PC-3 (cell line): ENCODE measurements at regions not wholly inside any gene's neighbourhood (a gene's known extent, or its start where the extent isn't known, plus 50 kb on each side); places are given as distances from the start of the nearest gene placed in this dataset.
A peak's percentile ranks its signal among the peaks of the same experiment; 100 is the strongest.
"Not testable (repeated sequence)": the region's sequence is repeated elsewhere in the genome, so short reads cannot be mapped to it uniquely, and the experiment has no call there.

Experiments
- ATAC-seq: fragments of 200-7000 bp; cut with Tn5 transposase; 2 replicates; pipeline ENCODE4 v1.9.1; 2020; ENCODE audit warnings: mild to moderate bottlenecking, moderate library complexity
- BruUV-seq: library from RNA; stranded (reverse); fragments of 400-500 nt; replicated peaks from 2 replicates; lab custom pipeline; 2021; lab: Mats Ljungman, UMichigan
- CTCF ChIA-PET: fragments of 300-600 bp; sonication (Branson Sonifier 250); formaldehyde crosslinking; loops from one replicate; lab custom pipeline; 2022; ENCODE audit warnings: antibody characterized with exemption; lab: Charles Lee
- POLR2A ChIA-PET: fragments of 300-600 bp; sonication (Branson Sonifier 250); formaldehyde crosslinking; loops from one replicate; lab custom pipeline; 2022; ENCODE audit warnings: antibody characterized with exemption; ENCODE audit not compliant: unreplicated experiment; lab: Charles Lee
- DNase-seq: peaks from one replicate; pipeline ENCODE4 v3.0.0-alpha.2; 2015
- H2AFZ ChIP-seq: fragments of 300-600 bp; sonication (generic); 2 replicates; pipeline ENCODE4 v1.6.0; 2016; ENCODE audit warnings: antibody characterized with exemption, low read length
- H3F3A ChIP-seq: fragments of 300-600 bp; sonication (generic); one replicate; pipeline ENCODE4 v1.6.0; 2017; ENCODE audit warnings: antibody characterized with exemption, low read length, control low read depth, mild to moderate bottlenecking; ENCODE audit not compliant: unreplicated experiment
- H3K27ac ChIP-seq: fragments of 300-600 bp; sonication (generic); 2 replicates; pipeline ENCODE4 v1.5.1; 2016; ENCODE audit warnings: mild to moderate bottlenecking, low read length
- H3K27me3 ChIP-seq: fragments of 300-600 bp; sonication (generic); 2 replicates; pipeline ENCODE4 v1.6.1; 2016; ENCODE audit warnings: low read length, mixed read lengths
- H3K36me3 ChIP-seq: fragments of 300-600 bp; sonication (generic); 2 replicates; pipeline ENCODE4 v1.6.1; 2016; ENCODE audit warnings: low read depth, mixed run types, low read length, mixed read lengths
- H3K4me1 ChIP-seq: fragments of 300-600 bp; sonication (generic); 2 replicates; pipeline ENCODE4 v1.5.1; 2016; ENCODE audit warnings: low read length; ENCODE audit not compliant: insufficient read depth
- H3K4me2 ChIP-seq: fragments of 300-600 bp; sonication (generic); 2 replicates; pipeline ENCODE4 v1.6.0; 2016; ENCODE audit warnings: low read length
- H3K4me3 ChIP-seq: fragments of 300-600 bp; sonication (generic); 2 replicates; pipeline ENCODE4 v1.5.1; 2016; ENCODE audit warnings: mild to moderate bottlenecking, low read length, mixed read lengths
- H3K79me2 ChIP-seq: fragments of 300-600 bp; sonication (generic); 2 replicates; pipeline ENCODE4 v1.6.1; 2017; ENCODE audit warnings: low read length, mixed read lengths
- H3K9ac ChIP-seq: fragments of 300-600 bp; sonication (generic); 2 replicates; pipeline ENCODE4 v1.6.0; 2016; ENCODE audit warnings: mild to moderate bottlenecking, low read length
- H3K9me2 ChIP-seq: fragments of 300-600 bp; sonication (generic); replicated peaks from 2 replicates; pipeline ENCODE4 v1.6.1; 2016; ENCODE audit warnings: mixed run types, low read length, mixed read lengths
- H3K9me3 ChIP-seq: fragments of 300-600 bp; sonication (generic); 2 replicates; pipeline ENCODE4 v1.6.1; 2016; ENCODE audit warnings: low read length, mixed read lengths
- H4K20me1 ChIP-seq: fragments of 300-600 bp; sonication (generic); 2 replicates; pipeline ENCODE4 v1.6.1; 2016; ENCODE audit warnings: low read length, mixed read lengths
- EZH2 ChIP-seq: fragments of 300-600 bp; sonication (generic); IDR thresholded peaks from one replicate; pipeline ENCODE4 v1.6.1; 2017; ENCODE audit warnings: antibody characterized with exemption, mild to moderate bottlenecking, low read length; ENCODE audit not compliant: unreplicated experiment
- EZH2phosphoT487 ChIP-seq: fragments of 300-600 bp; sonication (generic); IDR thresholded peaks from 2 replicates; pipeline ENCODE4 v1.6.1; 2018; ENCODE audit warnings: mild to moderate bottlenecking, antibody characterized with exemption, low read length, borderline replicate concordance
- intact Hi-C: fragments of 100-400 bp; cut with micrococcal nuclease; formaldehyde crosslinking; loops from 2 replicates; pipeline ENCODE4 v1.9.0; 2023
- TF ChIP-seq, protein P1 (sequence below): fragments of 300-600 bp; sonication (generic); conservative IDR thresholded peaks from 2 replicates; pipeline ENCODE4 v1.5.1; 2017; ENCODE audit warnings: antibody characterized with exemption, low read depth, mild to moderate bottlenecking, low read length

DNA sequence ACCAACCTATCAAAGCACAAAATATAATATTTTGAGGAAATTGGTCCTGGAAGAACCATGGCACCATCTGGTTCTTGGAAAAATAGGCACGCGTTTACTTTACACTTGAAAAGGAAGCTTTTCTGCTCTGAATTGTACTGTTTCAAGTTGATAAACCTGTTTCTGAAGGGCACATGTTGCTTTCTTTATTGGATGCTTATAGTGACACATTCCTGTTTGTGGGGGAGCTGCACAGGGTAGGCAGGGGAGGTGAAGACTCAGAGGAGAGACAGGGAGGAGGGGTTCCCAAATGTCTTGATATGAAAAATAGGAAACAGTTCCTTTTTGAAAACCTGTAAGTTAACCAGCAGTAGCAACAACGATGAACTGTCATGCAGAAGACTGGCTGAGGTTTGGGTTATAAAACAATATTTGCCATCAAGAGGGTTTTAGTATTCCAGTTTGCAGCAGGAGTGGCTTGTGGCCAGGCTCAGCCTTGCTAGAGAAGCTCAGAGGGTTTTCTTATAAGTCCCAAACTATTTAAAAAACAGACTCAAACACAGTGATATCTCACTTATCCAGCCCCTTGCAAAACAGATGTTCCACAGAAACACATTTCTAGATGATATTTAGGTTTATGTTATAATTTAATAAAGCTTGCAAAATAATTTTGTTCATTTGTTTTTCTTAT is 127.0 kb upstream of the MROH9 start:
- Histone ChIP-seq H3K4me3 (no peak overlapping the region), H3K36me3 (no peaks in the 10 kb centered on the region), H3K79me2 (no peaks in the 10 kb centered on the region), H2AFZ (no peak overlapping the region), H3K9ac (no peak overlapping the region), H3K9me2 (no peaks in the 10 kb centered on the region), H3K27me3 (no peaks in the 10 kb centered on the region), H3K4me1 (no peaks in the 10 kb centered on the region; the same call in 1 of the 2 replicates), H3K4me2 (no peak overlapping the region), H4K20me1 (no peaks in the 10 kb centered on the region), H3K9me3 (no peaks in the 10 kb centered on the region), H3F3A (no peaks in the 10 kb centered on the region), H3K27ac (no peak overlapping the region)
- intact Hi-C loops: no loop called here
- DNase-seq: peak; percentile 4
- ATAC-seq: no peak
- BruUV-seq: no TSS peak
- CTCF ChIA-PET: no interaction called here
- POLR2A ChIA-PET: no interaction called here
- TF ChIP-seq EZH2: no peak
- TF ChIP-seq, protein P1, sequence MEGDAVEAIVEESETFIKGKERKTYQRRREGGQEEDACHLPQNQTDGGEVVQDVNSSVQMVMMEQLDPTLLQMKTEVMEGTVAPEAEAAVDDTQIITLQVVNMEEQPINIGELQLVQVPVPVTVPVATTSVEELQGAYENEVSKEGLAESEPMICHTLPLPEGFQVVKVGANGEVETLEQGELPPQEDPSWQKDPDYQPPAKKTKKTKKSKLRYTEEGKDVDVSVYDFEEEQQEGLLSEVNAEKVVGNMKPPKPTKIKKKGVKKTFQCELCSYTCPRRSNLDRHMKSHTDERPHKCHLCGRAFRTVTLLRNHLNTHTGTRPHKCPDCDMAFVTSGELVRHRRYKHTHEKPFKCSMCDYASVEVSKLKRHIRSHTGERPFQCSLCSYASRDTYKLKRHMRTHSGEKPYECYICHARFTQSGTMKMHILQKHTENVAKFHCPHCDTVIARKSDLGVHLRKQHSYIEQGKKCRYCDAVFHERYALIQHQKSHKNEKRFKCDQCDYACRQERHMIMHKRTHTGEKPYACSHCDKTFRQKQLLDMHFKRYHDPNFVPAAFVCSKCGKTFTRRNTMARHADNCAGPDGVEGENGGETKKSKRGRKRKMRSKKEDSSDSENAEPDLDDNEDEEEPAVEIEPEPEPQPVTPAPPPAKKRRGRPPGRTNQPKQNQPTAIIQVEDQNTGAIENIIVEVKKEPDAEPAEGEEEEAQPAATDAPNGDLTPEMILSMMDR: no peak
- TF ChIP-seq EZH2phosphoT487: no peak

GRCh38 chr1:170811013-170811412 is 124.3 kb upstream of the MROH9 start:
- CTCF ChIA-PET, H3K9me2 ChIP-seq, H3K4me1 ChIP-seq, ATAC-seq, H3K36me3 ChIP-seq, POLR2A ChIA-PET, H3K9ac ChIP-seq, H3K4me2 ChIP-seq, H3F3A ChIP-seq, H3K4me3 ChIP-seq, H3K79me2 ChIP-seq, H3K27me3 ChIP-seq, intact Hi-C loops, H4K20me1 ChIP-seq, BruUV-seq, H3K9me3 ChIP-seq, H2AFZ ChIP-seq, H3K27ac ChIP-seq: not testable (repeated sequence)
- peak; percentile 29 for DNase-seq

- intact Hi-C loops: no loop called here
- H3K27me3 ChIP-seq: no peaks in the 10 kb centered on the region
- H4K20me1 ChIP-seq: no peaks in the 10 kb centered on the region
- H3K79me2 ChIP-seq: no peaks in the 10 kb centered on the region
- ChIA-PET CTCF (no interaction called here), POLR2A (no interaction called here)
- no peaks in the 10 kb centered on the region for H3K4me1 ChIP-seq
- no TSS peak for BruUV-seq
- H3K9me3 ChIP-seq: no peaks in the 10 kb centered on the region
- no peaks in the 10 kb centered on the region for H3K9me2 ChIP-seq
- no peak overlapping the region for H3K27ac ChIP-seq
- no peak overlapping the region for H3K4me2 ChIP-seq
- no peaks in the 10 kb centered on the region for H3F3A ChIP-seq
- no peaks in the 10 kb centered on the region for H3K36me3 ChIP-seq
- DNase-seq: no peak
- no peak for TF ChIP-seq EZH2phosphoT487
- no peak for TF ChIP-seq EZH2
- TF ChIP-seq, protein P1: no peak
- H2AFZ ChIP-seq: no peak overlapping the region
- no peak overlapping the region for H3K9ac ChIP-seq
- no peak for ATAC-seq
- no peak overlapping the region for H3K4me3 ChIP-seq
These were observed 115.6 kb upstream of the MROH9 start for GRCh38 chr1:170819781-170820180.
